Panc1 (cell line): ENCODE measurements at regions not wholly inside any gene's neighbourhood (a gene's known extent, or its start where the extent isn't known, plus 50 kb on each side); places are given as distances from the start of the nearest gene placed in this dataset.

Source experiments
- ATAC-seq: fragments of 200-7000 bp; cut with Tn5 transposase; 2 replicates; pipeline ENCODE4 v1.9.1; 2020; ENCODE audit warnings: mild to moderate bottlenecking, moderate library complexity
- BruUV-seq: library from RNA; stranded (reverse); fragments of 400-500 nt; replicated peaks from 2 replicates; lab custom pipeline; 2021; lab: Mats Ljungman, UMichigan
- CTCF ChIA-PET: fragments of 300-600 bp; sonication (Branson Sonifier 250); formaldehyde crosslinking; loops from one replicate; lab custom pipeline; 2022; ENCODE audit warnings: antibody characterized with exemption; lab: Charles Lee
- POLR2A ChIA-PET: fragments of 300-600 bp; sonication (Branson Sonifier 250); formaldehyde crosslinking; loops from one replicate; lab custom pipeline; 2022; ENCODE audit warnings: antibody characterized with exemption; lab: Charles Lee
- DNase-seq: peaks from one replicate; pipeline ENCODE4 v3.0.0-alpha.2; 2010; ENCODE audit warnings: low read depth, low spot score
- H3K27ac ChIP-seq: 2 replicates; pipeline ENCODE4 v1.5.1; 2011; ENCODE audit warnings: mild to moderate bottlenecking, low read length, inconsistent platforms
- H3K27me3 ChIP-seq: fragments of 200-500 bp; sonication (Bioruptor generic); 2 replicates; pipeline ENCODE4 v1.6.0; 2014; ENCODE audit warnings: low read length, inconsistent platforms; ENCODE audit not compliant: control insufficient read depth, insufficient read depth
- H3K36me3 ChIP-seq: fragments of 200-500 bp; sonication (Bioruptor generic); 2 replicates; pipeline ENCODE4 v1.5.1; 2014; ENCODE audit warnings: inconsistent platforms, mild to moderate bottlenecking, low read length, moderate library complexity; ENCODE audit not compliant: control insufficient read depth, insufficient read depth
- H3K4me1 ChIP-seq: 2 replicates; pipeline ENCODE4 v1.5.1; 2011; ENCODE audit warnings: inconsistent platforms, mild to moderate bottlenecking, low read length, moderate library complexity; ENCODE audit not compliant: control insufficient read depth, insufficient read depth
- H3K4me3 ChIP-seq, 2 experiments: 2 replicates each; pipeline ENCODE4 v1.5.1; 2011 to 2012; ENCODE audit warnings: low read depth in 2 of 2, low read length in 2 of 2, mild to moderate bottlenecking in 2 of 2, inconsistent platforms in 1 of 2, moderate library complexity in 1 of 2
- H3K9me3 ChIP-seq: fragments of 200-500 bp; sonication (Bioruptor generic); 2 replicates; pipeline ENCODE4 v1.5.1; 2014; ENCODE audit warnings: low read depth, mild to moderate bottlenecking, inconsistent platforms, low read length, moderate library complexity; ENCODE audit not compliant: control insufficient read depth, insufficient read depth
- POLR2AphosphoS5 ChIP-seq: IDR thresholded peaks from 2 replicates; pipeline ENCODE4 v1.6.1; 2012; ENCODE audit warnings: mild to moderate bottlenecking, low read depth, low read length, moderate library complexity
- SIN3A ChIP-seq: IDR thresholded peaks from 2 replicates; pipeline ENCODE4 v1.6.1; 2012; ENCODE audit warnings: low read depth, mild to moderate bottlenecking, low read length, moderate library complexity, borderline replicate concordance; ENCODE audit not compliant: insufficient read depth
- TCF7L2 ChIP-seq: IDR thresholded peaks from 2 replicates; pipeline ENCODE4 v1.6.1; 2011; ENCODE audit warnings: mild to moderate bottlenecking, low read depth, low read length, inconsistent platforms
- in situ Hi-C: cut with HindIII; loops from 2 replicates; pipeline ENCODE4 v1.10.0; 2016; ENCODE audit warnings: low sequenced_read_pairs, low pct_unique_long_range_greater_than_20kb
- intact Hi-C: fragments of 100-400 bp; cut with micrococcal nuclease; formaldehyde crosslinking; loops from one replicate; pipeline ENCODE4 v1.10.0; 2022; ENCODE audit not compliant: unreplicated experiment
- TF ChIP-seq, protein P1 (sequence below), 2 experiments: IDR thresholded peaks; 2 replicates each; pipeline ENCODE4 v1.6.1; 2011 to 2012; ENCODE audit warnings: low read depth in 2 of 2, control low read depth in 1 of 2, low read length in 1 of 2, mild to moderate bottlenecking in 1 of 2, moderate library complexity in 1 of 2; ENCODE audit not compliant: insufficient read depth in 1 of 2
- TF ChIP-seq, protein P2 (sequence below): fragments of 450-650 bp; IDR thresholded peaks from 2 replicates; pipeline ENCODE4 v1.5.1; 2017; ENCODE audit warnings: mild to moderate bottlenecking

DNA sequence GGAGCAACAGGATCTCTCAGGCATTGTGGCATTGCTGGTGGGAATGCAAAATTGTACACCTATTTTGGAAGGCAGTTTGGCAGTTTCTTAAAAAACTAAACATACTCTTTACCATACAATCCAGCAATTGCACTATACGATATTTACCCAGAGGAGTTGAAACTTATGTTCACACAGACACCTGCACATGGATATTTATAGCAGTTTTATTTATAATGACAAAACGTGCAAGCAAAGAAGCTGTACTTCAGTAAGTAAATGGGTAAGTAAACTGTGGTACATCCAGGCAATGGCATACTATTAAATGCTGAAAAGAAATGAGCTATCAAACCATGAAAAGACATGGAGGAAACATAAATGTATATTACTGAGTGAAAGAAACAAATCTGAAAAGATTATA is 71.6 kb upstream of the UBAC2 start:
- no peaks in the 10 kb centered on the region for H3K36me3 ChIP-seq
- no peaks in the 10 kb centered on the region for H3K9me3 ChIP-seq
- no TSS peak for BruUV-seq
- DNase-seq: no peak
- in situ Hi-C loops (no loop called here), intact Hi-C loops (no loop called here)
- H3K27ac ChIP-seq: no peak overlapping the region
- H3K4me1 ChIP-seq: no peaks in the 10 kb centered on the region
- CTCF ChIA-PET: no interaction called here
- no peak overlapping the region for H3K4me3 ChIP-seq
- ATAC-seq: no peak
- H3K27me3 ChIP-seq: no peaks in the 10 kb centered on the region
- POLR2A ChIA-PET: no interaction called here
- TF ChIP-seq SIN3A: no peak
- no peak for TF ChIP-seq POLR2AphosphoS5
- no peak for TF ChIP-seq TCF7L2
- TF ChIP-seq, protein P1, sequence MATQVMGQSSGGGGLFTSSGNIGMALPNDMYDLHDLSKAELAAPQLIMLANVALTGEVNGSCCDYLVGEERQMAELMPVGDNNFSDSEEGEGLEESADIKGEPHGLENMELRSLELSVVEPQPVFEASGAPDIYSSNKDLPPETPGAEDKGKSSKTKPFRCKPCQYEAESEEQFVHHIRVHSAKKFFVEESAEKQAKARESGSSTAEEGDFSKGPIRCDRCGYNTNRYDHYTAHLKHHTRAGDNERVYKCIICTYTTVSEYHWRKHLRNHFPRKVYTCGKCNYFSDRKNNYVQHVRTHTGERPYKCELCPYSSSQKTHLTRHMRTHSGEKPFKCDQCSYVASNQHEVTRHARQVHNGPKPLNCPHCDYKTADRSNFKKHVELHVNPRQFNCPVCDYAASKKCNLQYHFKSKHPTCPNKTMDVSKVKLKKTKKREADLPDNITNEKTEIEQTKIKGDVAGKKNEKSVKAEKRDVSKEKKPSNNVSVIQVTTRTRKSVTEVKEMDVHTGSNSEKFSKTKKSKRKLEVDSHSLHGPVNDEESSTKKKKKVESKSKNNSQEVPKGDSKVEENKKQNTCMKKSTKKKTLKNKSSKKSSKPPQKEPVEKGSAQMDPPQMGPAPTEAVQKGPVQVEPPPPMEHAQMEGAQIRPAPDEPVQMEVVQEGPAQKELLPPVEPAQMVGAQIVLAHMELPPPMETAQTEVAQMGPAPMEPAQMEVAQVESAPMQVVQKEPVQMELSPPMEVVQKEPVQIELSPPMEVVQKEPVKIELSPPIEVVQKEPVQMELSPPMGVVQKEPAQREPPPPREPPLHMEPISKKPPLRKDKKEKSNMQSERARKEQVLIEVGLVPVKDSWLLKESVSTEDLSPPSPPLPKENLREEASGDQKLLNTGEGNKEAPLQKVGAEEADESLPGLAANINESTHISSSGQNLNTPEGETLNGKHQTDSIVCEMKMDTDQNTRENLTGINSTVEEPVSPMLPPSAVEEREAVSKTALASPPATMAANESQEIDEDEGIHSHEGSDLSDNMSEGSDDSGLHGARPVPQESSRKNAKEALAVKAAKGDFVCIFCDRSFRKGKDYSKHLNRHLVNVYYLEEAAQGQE (IDR thresholded peaks at IDR 0.05; ENCODE audit: insufficient read depth in 1 of 2, low read depth in 2 of 2, low read length in 1 of 2): no peak
- TF ChIP-seq, protein P2, sequence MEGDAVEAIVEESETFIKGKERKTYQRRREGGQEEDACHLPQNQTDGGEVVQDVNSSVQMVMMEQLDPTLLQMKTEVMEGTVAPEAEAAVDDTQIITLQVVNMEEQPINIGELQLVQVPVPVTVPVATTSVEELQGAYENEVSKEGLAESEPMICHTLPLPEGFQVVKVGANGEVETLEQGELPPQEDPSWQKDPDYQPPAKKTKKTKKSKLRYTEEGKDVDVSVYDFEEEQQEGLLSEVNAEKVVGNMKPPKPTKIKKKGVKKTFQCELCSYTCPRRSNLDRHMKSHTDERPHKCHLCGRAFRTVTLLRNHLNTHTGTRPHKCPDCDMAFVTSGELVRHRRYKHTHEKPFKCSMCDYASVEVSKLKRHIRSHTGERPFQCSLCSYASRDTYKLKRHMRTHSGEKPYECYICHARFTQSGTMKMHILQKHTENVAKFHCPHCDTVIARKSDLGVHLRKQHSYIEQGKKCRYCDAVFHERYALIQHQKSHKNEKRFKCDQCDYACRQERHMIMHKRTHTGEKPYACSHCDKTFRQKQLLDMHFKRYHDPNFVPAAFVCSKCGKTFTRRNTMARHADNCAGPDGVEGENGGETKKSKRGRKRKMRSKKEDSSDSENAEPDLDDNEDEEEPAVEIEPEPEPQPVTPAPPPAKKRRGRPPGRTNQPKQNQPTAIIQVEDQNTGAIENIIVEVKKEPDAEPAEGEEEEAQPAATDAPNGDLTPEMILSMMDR: no peak

GRCh38 chr13:99129951-99130350 is 70.7 kb upstream of the UBAC2 start:
- CTCF ChIA-PET: no interaction called here
- no peaks in the 10 kb centered on the region for H3K27me3 ChIP-seq
- intact Hi-C loops: no loop called here
- no peaks in the 10 kb centered on the region for H3K4me1 ChIP-seq
- H3K4me3 ChIP-seq: no peak overlapping the region
- in situ Hi-C loops: no loop called here
- POLR2A ChIA-PET: no interaction called here
- no peak for ATAC-seq
- no peak for DNase-seq
- H3K36me3 ChIP-seq: no peaks in the 10 kb centered on the region
- TF ChIP-seq, protein P2: no peak
- no peak for TF ChIP-seq TCF7L2
- no peak for TF ChIP-seq POLR2AphosphoS5
- TF ChIP-seq, protein P1 (IDR thresholded peaks at IDR 0.05; ENCODE audit: insufficient read depth in 1 of 2, low read depth in 2 of 2, low read length in 1 of 2): no peak
- TF ChIP-seq SIN3A: no peak
- no TSS peak for BruUV-seq
- no peaks in the 10 kb centered on the region for H3K9me3 ChIP-seq
- no peak overlapping the region for H3K27ac ChIP-seq
